Stimulated activated CD4-positive, alpha-beta T cell treated with anti-CD3 and anti-CD28 coated beads, Interleukin-12 subunit alpha, Interleukin-12 subunit beta, amount 100 ng/mL, for 4 hours (primary cell): ENCODE measurements at regions not wholly inside any gene's neighbourhood (a gene's known extent, or its start where the extent isn't known, plus 50 kb on each side); places are given as distances from the start of the nearest gene placed in this dataset.
A peak's percentile ranks its signal among the peaks of the same experiment; 100 is the strongest.

Experiments used
- DNase-seq: peaks from one replicate; pipeline ENCODE4 v3.0.0-alpha.2; 2020

DNA sequence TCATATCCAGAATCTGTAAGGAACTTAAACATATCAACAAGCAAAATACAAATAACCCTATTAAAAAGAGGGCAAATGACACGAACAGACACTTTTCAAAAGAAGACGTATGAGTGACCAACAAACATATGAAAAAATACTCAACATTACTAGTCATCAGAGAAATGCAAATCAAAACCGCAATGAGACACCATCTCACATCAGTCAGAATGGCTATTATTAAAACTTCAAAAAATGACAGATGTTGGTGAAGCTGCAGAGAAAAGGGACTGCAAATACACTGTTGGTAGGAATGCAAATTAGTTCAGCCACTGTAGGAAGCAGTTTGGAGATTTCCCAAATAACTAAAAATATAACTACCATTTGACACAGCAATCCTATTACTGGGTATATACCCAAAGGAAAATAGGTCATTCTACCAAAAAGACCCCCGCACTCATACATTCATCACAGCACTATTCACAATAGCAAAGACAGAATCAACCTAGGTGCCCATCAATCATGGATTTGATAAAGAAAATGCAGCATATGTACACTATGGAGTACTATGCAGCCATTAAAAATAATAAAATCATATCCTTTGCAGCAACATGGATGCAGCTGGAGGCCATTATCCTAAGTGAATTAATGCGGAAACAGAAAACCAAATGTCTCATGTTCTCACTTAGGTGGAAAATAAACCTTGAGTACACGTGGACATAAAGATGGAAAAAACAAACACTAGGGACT, 230.1 kb upstream of the RAB4A start:
- no peak for DNase-seq

GRCh38 chr1:229041946-229042345, 229.0 kb upstream of the RAB4A start:
- DNase-seq: no peak

GRCh38 chr1:229042482-229042881, 228.4 kb upstream of the RAB4A start:
- DNase-seq: no peak

GRCh38 chr1:229043115-229043514, 227.8 kb upstream of the RAB4A start:
- no peak for DNase-seq

- no peak for DNase-seq
Observed at GRCh38 chr1:229046251-229046853, 224.6 kb upstream of the RAB4A start.

- DNase-seq: no peak
Observed at GRCh38 chr1:229047161-229047839, 223.6 kb upstream of the RAB4A start.

DNA sequence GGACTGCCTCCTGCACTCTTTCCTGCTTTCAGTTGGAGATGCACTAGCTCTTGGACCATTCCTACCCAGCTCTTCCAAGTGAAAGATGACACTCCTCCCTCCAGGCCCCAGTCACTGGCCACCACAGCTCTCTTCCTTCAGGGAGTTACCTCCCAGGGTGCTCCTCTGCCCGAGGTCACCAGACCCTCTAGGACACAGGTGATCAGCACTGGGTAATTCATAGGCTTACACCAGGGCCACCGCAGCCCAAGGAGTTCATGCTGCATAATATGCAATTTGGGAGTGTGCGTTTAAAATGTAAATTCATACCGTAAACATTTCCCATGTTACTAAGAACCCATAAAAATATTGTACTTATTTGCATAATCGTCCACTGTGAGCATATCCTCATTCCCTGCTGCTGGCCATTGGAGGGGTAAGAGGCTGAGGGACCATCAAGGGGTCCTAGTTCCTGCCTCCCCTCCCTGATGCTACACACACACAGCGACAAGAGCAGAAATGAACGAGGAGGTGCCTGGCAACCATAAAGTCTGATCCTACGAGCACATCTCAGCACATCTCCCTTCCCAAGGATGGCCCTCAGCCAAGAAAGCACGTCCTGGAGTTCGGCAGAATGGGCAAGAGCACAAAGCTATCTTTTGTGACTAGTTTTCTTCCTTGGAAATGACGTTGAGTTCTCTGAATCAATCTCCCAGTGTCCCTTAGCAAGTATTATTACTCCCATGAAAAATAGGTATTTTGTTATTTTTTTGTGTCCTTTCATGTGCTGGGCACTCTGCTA, 222.9 kb upstream of the RAB4A start:
- DNase-seq: no peak

- no peak for DNase-seq
Observed at GRCh38 chr1:229048896-229049295, 222.0 kb upstream of the RAB4A start.

DNA sequence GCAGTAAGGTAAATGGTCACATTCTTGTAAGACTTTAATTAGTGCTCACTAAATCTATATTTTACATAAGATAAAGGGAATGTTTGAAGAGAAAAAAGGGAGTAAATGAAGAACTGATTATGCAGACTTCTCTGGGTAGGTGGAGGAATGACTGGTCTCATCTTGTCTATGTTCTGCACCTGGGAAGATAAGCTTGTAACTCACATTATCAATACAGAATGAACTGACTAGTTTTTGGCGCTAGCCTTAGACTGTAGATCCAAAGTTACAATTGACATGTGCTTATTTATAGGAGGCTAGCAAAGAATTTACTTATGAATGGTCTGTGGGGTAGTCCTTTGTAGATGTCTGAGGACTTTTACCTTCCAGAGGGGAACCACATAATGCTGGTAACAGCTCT, 214.9 kb upstream of the RAB4A start:
- no peak for DNase-seq

DNA sequence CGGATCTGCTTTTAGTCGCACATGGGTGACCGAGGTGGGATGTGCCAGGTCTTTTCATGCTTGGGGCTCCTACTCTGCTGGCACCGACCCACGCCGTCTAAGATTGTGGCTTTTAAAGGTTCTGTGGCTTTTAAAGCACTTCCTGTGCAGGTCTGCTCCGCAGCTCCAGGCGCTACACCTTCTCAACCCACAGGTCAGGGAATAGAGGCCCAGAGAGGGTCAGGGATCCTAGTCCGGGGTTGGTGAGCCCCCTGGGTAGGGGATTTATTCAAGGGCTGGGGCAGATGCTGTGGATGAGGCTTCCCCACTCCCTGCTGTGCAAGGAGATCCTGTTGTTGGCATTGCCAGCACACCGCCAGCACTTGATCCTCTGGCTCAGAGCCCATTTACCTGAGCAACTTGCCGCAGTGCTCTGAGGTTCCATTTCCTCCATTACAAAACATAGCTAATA, 212.8 kb upstream of the RAB4A start:
- peak; percentile 23 for DNase-seq

- DNase-seq: no peak
Observed at GRCh38 chr1:229058729-229059128, 212.2 kb upstream of the RAB4A start.

DNA sequence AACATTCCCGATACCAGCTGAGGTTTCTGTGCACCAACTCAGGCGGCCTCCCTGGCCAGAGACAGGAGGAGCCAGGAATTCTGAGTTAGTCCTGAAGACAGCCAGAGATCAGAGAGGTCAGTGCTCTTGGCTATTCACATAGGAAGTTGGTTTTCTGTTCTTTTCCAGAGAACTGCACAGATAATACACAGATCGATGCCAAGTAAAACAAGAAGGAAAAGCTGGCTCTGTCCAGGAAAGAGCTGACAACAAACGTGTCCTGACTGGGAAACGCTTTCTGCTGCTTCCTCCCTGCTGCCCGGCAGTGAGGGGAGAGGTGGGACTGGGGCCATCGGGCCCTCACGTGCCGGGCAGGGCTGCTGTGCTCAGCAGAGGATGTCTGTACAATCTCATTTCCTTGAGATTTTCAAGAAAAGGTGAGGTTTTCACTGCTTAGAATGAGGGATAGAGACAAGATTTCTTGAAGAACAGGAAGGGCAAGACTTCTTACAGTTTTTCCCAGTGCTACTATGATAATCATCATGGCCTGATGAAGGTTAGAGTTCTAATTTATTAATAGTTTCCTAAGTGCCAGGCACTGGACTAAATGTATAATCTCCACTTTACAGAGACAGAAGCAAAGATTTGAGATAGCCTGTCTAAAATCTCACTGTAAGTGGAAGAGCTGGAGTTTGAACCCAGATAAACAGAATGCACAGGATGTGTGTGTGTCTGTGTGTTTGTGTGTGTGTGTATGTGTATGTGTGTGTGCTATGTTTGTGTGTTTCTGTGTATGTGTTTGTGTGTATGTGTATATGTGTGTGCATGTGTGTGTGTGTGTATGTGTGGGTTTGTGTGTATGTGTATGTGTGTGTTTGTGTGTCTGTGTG, 211.0 kb upstream of the RAB4A start:
- no peak for DNase-seq

DNA sequence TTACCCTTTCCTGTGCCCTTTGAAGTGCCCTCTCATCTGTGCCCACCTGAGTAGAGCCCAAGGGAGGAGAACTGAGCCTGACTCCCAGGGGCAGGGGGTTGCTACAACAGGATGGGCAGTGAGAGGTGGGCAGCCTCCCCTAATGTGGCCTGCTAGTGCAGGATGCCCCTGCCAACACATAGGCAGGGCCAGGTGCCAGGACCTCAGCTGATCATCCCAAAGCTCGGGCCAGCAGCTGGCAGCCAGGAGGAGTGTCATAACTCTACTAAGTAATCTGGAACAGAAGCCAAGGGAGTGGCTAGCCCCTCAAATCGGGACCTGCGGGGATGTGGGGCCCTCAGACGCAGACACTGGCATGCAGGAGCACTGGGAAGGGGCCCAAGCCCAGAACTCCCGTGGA, 208.8 kb upstream of the RAB4A start:
- DNase-seq: no peak

- DNase-seq: no peak
Observed at GRCh38 chr1:229063154-229063773, 207.6 kb upstream of the RAB4A start.

- no peak for DNase-seq
Observed at GRCh38 chr1:229064320-229065168, 206.4 kb upstream of the RAB4A start.

GRCh38 chr1:229065613-229066012, 205.3 kb upstream of the RAB4A start:
- no peak for DNase-seq

DNA sequence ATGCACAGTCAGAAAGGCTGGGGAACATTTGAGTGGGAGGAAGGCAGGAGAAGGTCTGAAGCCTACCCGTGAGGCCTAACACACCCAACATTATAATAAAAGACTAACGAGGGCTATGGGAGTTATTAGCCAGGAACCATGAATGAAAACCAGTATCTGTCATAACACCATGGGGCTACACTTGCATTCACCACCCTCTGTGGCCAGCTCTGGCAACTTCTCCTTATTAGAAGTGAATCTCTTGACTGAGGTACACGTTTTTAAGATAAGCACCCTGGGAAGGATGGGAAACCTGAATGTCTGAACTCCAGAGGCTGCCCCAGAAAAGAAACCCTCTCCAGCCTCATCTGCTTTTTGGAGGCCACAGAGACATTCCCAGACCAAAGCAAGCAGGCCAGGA, 204.3 kb upstream of the RAB4A start:
- DNase-seq: no peak

DNA sequence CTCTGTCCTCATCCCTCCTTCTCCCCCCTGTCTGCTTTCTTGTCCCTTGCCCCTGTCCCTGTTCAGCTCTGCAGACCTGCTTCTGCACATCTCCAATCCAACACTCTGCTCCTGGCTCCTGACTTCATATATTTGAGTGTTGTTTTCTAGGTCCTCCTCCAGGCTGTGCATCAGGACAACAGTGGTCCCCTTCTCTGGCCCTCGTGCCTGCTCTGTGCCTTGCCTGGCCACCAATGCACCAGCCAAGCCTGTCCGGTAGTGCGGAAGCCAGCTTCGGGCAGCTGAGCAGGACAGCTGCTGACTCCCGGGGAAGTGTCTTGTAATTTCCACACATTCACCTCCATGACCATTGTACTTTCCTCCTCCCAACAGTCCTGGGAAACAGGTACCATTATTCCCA, 203.4 kb upstream of the RAB4A start:
- no peak for DNase-seq

DNA sequence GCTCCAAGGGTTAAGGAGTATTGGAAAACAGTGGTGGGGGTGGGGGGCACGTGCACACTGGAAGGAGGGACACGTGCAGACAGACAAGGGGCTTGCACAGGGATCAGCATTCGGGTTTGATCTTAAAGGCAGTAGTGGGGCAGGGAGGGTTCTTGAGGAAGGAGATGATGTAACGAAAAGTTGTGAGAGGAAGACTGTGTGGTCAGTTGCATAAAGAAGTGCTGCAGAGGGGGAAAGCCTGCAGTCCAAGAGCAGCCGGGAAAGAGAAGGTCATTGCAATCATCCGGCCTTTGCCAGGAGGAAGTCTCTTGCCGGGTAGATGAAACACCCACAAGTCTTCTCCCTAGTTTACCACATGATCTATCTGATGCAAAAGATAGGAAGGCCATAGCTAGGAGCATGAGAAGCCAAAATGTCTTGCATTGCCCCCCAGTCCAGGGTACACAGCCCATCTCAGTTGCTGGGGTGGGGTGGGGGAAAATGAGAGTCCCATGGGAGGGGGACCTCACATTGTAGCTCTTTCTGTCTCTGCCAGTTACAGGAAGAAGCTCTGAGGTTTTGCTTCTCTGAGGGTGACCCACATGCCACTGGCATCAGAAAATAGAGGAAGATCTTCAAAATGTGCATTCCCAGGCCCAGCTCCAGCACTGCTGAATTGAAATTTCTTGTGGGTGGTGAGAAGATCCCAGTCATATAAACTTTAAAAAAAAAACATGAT, 202.5 kb upstream of the RAB4A start:
- no peak for DNase-seq

DNA sequence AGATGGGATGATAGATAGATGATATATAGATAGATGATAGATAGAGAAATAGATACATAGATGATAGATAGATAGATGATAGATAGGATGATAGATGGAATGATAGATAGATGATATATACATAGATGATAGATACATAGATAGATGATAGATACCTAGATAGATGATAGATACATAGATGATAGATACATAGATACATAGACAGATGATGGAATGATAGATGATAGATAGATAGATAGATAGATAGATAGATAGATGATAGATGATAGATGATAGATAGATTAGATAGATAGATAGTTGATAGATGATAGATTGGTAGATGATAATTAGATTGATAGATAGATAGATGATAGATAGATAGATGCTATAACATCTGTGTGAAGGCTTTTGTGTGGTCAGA, 201.7 kb upstream of the RAB4A start:
- no peak for DNase-seq
